Sigmoid colon (tissue), 6 donors: ENCODE measurements at regions not wholly inside any gene's neighbourhood (a gene's known extent, or its start where the extent isn't known, plus 50 kb on each side); places are given as distances from the start of the nearest gene placed in this dataset.

Experiments used
- DNase-seq: peaks from one replicate; pipeline ENCODE4 v3.0.0-alpha.2; 2019
- H3K27ac ChIP-seq, 4 donors: fragments of 200-600 bp; sonication (generic); one replicate each; pipeline ENCODE4 v1.5.1; 2016 to 2019; ENCODE audit warnings: mild to moderate bottlenecking in 1 of 4
- H3K27me3 ChIP-seq, 3 donors: fragments of 200-600 bp; sonication (generic); one replicate each; pipeline ENCODE4 v1.5.1; 2019; ENCODE audit warnings: mild to moderate bottlenecking in 1 of 3
- H3K36me3 ChIP-seq, 4 donors: fragments of 200-600 bp; sonication (generic); one replicate each; pipeline ENCODE4 v1.5.1; 2016 to 2019
- H3K4me1 ChIP-seq, 4 donors: fragments of 200-600 bp; sonication (generic); one replicate each; pipeline ENCODE4 v1.5.1; 2017 to 2019
- H3K4me3 ChIP-seq, 4 donors: fragments of 200-600 bp; sonication (generic); one replicate each; pipeline ENCODE4 v1.5.1; 2017 to 2019; ENCODE audit warnings: mild to moderate bottlenecking in 2 of 4, moderate library complexity in 1 of 4
- H3K9me3 ChIP-seq, 4 donors: fragments of 200-600 bp in 3 of 4; sonication (generic) in 3 of 4; one replicate each; pipeline versions ENCODE4 v1.5.1 to v1.6.1; 2013 to 2019
- CTCF ChIP-seq, 4 experiments: fragments of 450-650 bp in 3 of 4; fragments of 200-600 bp in 1 of 4; IDR thresholded peaks; one replicate each; pipeline ENCODE4 v1.5.1; 2016 to 2019; ENCODE audit warnings: antibody characterized with exemption in 4 of 4, mild to moderate bottlenecking in 3 of 4, moderate library complexity in 2 of 4
- EP300 ChIP-seq, 4 donors: sonication (generic); formaldehyde crosslinking; IDR thresholded peaks; one replicate each; pipeline ENCODE4 v1.6.1; 2017; ENCODE audit warnings: antibody characterized with exemption in 4 of 4
- POLR2A ChIP-seq, 2 donors: fragments of 450-650 bp; IDR thresholded peaks; one replicate each; pipeline ENCODE4 v1.6.1; 2016; ENCODE audit warnings: antibody characterized with exemption in 2 of 2, mild to moderate bottlenecking in 2 of 2, moderate library complexity in 2 of 2
- POLR2AphosphoS5 ChIP-seq, 4 donors: sonication (generic); formaldehyde crosslinking; IDR thresholded peaks; one replicate each; pipeline ENCODE4 v1.6.1; 2017; ENCODE audit warnings: antibody characterized with exemption in 4 of 4
- WGBS, 2 donors: extraction: QIAGEN DNeasy Blood & Tissue Kit; methylation state at CpG; one replicate each; pipeline ENCODE4 v1.1.7; 2013; 5-methylcytosine and 5-hydroxymethylcytosine counted together
- intact Hi-C: fragments of 100-400 bp; cut with DNase I; formaldehyde crosslinking; loops from one replicate; pipeline ENCODE4 v1.15.1; 2023
- donor health status: healthy with polysubstance abuse.
- donor health status: healthy.

- Histone ChIP-seq H3K27me3 (no peaks in the 10 kb centered on the region), H3K27ac (no peak overlapping the region), H3K4me3 (no peak overlapping the region), H3K9me3 (peaks cover 0 to 3% (median 0%) of the 10 kb centered on the region in 4 donors), H3K4me1 (no peaks in the 10 kb centered on the region), H3K36me3 (no peaks in the 10 kb centered on the region)
- TF ChIP-seq POLR2A (IDR thresholded peaks at IDR 0.05) (no peak), POLR2AphosphoS5 (IDR thresholded peaks at IDR 0.05) (no peak), EP300 (IDR thresholded peaks at IDR 0.05) (no peak), CTCF (IDR thresholded peaks at IDR 0.05) (no peak)
- 93 to 97% methylated on average over 1 of the region's 1 CpG for WGBS, 2 donors
- intact Hi-C loops = no loop called here
- no peak for DNase-seq
These were observed 1004.0 kb downstream of the KCNT2 start for GRCh38 chr1:195604287-195604686.

GRCh38 chr1:195597891-195598290, 1010.3 kb downstream of the KCNT2 start:
- H3K27ac ChIP-seq = no peak overlapping the region
- intact Hi-C loops = no loop called here
- no peaks in the 10 kb centered on the region for H3K9me3 ChIP-seq
- DNase-seq = no peak
- H3K36me3 ChIP-seq = no peaks in the 10 kb centered on the region
- TF ChIP-seq POLR2AphosphoS5 (IDR thresholded peaks at IDR 0.05) (no peak), POLR2A (IDR thresholded peaks at IDR 0.05) (no peak), CTCF (IDR thresholded peaks at IDR 0.05) (no peak), EP300 (IDR thresholded peaks at IDR 0.05) (no peak)
- no peak overlapping the region for H3K4me3 ChIP-seq
- no peaks in the 10 kb centered on the region for H3K27me3 ChIP-seq
- no peaks in the 10 kb centered on the region for H3K4me1 ChIP-seq

- Histone ChIP-seq H3K4me3 (no peak overlapping the region), H3K4me1 (no peaks in the 10 kb centered on the region), H3K36me3 (no peaks in the 10 kb centered on the region), H3K27ac (no peak overlapping the region), H3K9me3 (no peaks in the 10 kb centered on the region), H3K27me3 (no peaks in the 10 kb centered on the region)
- no peak for TF ChIP-seq EP300 (IDR thresholded peaks at IDR 0.05)
- intact Hi-C loops = no loop called here
- 14 to 63% methylated on average over 3 of the region's 3 CpGs for WGBS, 2 donors
- DNase-seq = no peak
These were observed 1013.5 kb downstream of the KCNT2 start for GRCh38 chr1:195594773-195595172.

- DNase-seq = no peak
- no peak overlapping the region for H3K4me3 ChIP-seq
- H3K27ac ChIP-seq = no peak overlapping the region
- TF ChIP-seq POLR2A (IDR thresholded peaks at IDR 0.05) (no peak), EP300 (IDR thresholded peaks at IDR 0.05) (no peak), POLR2AphosphoS5 (IDR thresholded peaks at IDR 0.05) (no peak), CTCF (IDR thresholded peaks at IDR 0.05) (no peak)
- H3K36me3 ChIP-seq = no peaks in the 10 kb centered on the region
- H3K9me3 ChIP-seq = no peaks in the 10 kb centered on the region
- no peaks in the 10 kb centered on the region for H3K4me1 ChIP-seq
- intact Hi-C loops = no loop called here
- H3K27me3 ChIP-seq = no peaks in the 10 kb centered on the region
- 36 to 77% methylated on average over 2 of the region's 2 CpGs for WGBS, 2 donors
These were observed 1013.9 kb downstream of the KCNT2 start for GRCh38 chr1:195594322-195594721.

GRCh38 chr1:195591917-195592672, 1016.1 kb downstream of the KCNT2 start:
- H3K9me3 ChIP-seq = peaks cover 0 to 1% (median 0%) of the 10 kb centered on the region in 4 donors
- 86 to 92% methylated on average over 3 of the region's 3 CpGs for WGBS, 2 donors
- H3K27me3 ChIP-seq = no peaks in the 10 kb centered on the region
- no peaks in the 10 kb centered on the region for H3K36me3 ChIP-seq
- no peaks in the 10 kb centered on the region for H3K4me1 ChIP-seq
- TF ChIP-seq EP300 (IDR thresholded peaks at IDR 0.05) (no peak), POLR2A (IDR thresholded peaks at IDR 0.05) (no peak), POLR2AphosphoS5 (IDR thresholded peaks at IDR 0.05) (no peak), CTCF (IDR thresholded peaks at IDR 0.05) (no peak)
- H3K4me3 ChIP-seq = no peak overlapping the region
- H3K27ac ChIP-seq = no peak overlapping the region
- intact Hi-C loops = no loop called here
- no peak for DNase-seq
